ENCODE measurements at regions not wholly inside any gene's neighbourhood (a gene's known extent, or its start where the extent isn't known, plus 50 kb on each side); places are given as distances from the start of the nearest gene placed in this dataset.

DNA sequence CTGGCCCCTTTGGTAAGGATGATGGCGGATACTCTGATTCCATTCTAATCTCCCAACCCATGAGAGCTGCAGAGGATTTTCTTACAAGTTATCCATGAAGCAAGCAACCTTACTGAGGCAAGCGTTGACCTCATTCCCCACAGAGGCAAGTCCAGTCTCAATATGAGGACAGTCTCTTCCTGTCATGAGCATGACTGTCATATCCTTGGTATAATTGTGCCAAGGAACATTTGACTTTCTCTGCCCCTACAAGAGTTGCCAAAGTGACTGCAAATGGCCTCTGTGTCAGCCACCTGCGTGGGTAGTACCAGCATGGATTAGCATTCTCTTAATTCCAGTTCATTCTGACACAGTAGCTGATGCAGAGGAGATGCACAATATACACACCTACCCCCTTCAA, 71.2 kb upstream of the TMEM158 start:
- TF ChIP-seq POLR2A (IDR thresholded peaks at IDR 0.05; ENCODE audit: low read length) (no peak), GATA1 (IDR thresholded peaks at IDR 0.05; ENCODE audit: low read depth, low read length) (no peak)
